ENCODE measurements at regions not wholly inside any gene's neighbourhood (a gene's known extent, or its start where the extent isn't known, plus 50 kb on each side); places are given as distances from the start of the nearest gene placed in this dataset.
"Not testable (repeated sequence)": the region's sequence is repeated elsewhere in the genome, so short reads cannot be mapped to it uniquely, and the experiment has no call there.

DNA sequence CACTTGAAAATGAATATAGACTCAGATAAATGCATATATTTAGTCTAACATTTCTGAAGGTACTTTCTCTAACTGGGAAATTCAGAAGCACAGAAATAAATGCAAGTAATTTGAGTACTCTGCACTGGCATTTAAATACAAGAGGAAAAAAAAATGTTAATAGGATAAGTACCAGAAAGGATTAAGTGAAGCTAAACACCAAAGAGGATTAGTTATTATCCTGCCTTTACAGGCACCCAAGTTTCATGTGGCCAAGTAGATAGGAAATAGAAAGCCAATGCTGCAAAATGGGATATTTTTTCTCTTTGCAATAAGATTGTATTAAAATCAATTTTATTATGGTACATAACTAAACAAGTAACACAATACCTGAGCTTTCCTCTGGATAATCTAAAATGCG is 762.5 kb downstream of the PCDH7 start:
- DNase-seq (ENCODE audit: low read depth): no peak

DNA sequence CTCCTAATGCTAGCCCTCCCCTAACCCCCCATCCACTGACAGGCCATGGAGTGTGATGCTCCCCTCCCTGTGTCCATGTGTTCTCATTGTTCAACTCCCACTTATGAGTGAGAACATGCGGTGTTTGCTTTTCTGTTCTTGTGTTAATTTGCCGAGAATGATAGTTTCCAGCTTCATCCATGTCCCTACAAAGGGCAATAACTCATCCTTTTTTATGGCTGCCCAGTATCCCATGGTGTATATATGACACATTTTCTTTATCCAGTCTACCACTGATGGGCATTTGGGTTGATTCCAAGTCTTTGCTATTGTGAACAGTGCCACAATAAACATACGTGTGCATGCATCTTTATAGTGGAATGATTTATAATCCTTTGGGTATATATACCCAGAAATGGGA is 779.0 kb downstream of the PCDH7 start:
- DNase-seq (ENCODE audit: low read depth): not testable (repeated sequence)

DNA sequence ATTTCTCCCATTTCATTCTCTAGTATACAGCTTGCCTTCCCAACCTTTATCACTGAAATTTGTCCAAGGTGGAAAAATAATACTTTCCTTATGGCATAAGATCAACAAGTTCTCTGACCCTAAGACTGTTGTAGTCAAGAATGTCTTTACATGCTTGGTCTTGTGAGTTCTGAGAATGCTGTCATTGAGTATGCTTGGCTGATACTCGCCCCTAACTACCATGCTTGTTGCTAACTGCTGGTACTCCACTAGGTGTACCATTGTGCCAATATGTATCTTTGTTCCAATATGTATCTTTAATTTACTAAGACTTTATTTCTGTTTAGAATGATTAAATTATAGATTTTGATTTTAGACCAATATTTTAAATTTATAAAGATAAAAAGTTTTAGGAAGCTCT is 796.4 kb downstream of the PCDH7 start:
- DNase-seq (ENCODE audit: low read depth): no peak

DNA sequence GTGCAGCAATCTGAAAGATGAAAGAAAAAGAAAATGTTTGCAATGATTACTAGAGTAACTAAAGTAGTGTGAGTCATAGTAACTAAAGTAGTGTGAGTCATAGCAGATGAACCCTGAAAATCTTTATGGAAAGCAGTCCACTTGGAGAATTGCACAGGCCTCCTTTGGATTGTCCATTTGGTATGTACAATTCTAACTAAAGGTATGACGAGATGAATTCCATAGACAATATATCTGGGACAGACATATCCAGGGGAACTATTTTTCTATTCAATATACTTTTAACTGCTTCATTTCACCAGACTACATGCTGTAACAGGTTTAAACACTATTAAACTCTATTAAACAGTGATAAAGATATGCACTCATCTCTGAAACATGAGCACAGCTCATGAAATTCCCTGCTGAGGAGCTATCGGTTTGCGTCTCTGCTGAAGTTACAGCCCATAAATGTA is 798.7 kb downstream of the PCDH7 start:
- DNase-seq (ENCODE audit: low read depth): peak; percentile 62

DNA sequence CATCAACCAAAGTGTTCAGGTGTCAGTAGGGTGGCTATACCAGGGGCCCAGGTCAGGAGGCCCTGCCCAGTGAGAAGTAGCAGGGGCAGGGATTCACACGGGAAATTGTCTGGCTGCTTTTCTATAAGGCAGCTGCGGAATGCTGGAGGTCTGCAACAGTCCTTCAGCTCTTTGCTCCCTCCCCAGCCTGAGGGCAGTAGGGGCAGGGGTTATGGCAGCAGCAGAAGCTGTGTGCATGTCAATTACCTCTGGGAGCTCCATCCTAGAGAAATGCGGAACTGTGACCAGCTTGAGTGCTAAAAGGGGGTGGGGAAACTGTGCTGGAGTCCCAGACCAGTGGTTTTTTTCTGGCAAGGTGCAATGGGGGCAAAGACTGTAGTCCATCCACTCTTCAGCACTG is 810.4 kb downstream of the PCDH7 start:
- no peak for DNase-seq (ENCODE audit: low read depth)

DNA sequence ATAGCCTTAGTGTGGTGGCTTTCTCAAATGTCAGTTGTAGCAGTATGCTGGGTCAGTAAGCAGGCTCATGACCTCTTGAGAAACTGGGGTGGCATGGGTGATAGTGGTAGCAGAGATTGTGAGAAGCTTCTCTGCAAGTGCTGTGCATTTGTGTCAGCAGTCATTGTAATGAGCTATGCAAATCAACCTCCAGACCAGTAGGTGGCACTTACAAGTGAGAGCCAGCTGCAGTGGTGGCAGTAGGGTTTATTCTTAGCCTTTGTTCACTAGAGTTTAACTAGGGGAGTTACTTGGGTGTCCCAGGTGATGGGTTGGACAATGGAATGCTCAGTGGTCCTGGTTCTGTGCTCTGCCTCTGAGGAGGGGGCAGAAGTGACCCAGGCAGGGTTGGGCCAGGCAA is 818.7 kb downstream of the PCDH7 start:
- DNase-seq (ENCODE audit: low read depth): no peak

DNA sequence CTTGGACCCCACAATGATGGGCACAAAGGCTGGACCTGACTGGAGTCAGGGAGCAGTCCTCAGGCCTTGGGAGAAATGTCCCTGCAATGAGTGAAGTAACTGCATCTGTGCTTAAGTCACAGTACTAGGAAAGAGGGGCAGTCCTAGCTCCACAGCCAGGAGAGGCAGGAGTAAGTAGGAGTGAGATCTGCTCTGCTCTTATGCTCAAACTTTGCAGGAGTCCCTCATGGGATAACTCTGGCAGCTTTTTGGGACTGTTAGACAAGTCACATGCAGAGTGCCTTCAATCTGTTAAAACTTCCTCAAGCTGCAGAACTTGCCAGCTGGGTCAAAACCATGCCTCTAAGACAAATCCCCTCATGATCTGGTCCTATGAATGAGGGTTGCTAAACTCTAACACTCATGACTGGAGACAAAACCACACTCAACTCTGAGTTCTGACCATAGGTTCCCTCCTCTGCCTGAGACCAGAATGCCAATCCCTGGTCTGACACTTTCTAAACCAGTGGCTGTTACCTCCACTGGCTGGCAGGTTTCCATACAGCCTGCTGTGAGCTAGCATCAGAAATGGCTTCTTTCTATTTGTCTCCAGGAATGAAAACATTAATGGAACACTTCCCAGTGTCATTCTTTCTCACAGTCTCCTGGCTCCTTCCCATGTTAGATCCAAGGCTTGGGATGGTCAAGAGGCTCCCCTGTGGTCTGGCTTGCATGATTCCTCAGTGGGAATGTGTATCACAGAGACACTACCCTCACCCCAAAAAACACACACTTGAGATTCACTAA is 819.3 kb downstream of the PCDH7 start:
- DNase-seq (ENCODE audit: low read depth): no peak

DNA sequence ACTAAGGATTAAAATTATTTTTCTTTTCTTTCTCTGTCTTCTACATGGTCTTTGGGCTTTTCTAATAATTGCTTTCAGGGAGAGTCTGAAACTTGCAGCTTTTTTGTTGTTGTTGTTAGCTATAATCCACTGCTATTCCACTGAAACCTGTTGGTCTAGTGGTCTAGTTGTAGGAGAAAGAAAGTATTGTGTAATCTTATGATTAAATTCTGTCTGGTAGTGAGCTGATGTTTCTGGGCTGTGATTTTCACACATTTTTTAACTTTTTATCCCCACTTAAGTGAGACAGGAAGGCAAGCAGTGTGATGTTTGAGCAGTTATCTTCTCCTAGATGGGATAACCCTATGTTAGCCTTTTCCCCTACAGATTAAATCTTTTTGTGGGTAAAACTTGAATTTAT is 825.2 kb downstream of the PCDH7 start:
- DNase-seq (ENCODE audit: low read depth): no peak

DNA sequence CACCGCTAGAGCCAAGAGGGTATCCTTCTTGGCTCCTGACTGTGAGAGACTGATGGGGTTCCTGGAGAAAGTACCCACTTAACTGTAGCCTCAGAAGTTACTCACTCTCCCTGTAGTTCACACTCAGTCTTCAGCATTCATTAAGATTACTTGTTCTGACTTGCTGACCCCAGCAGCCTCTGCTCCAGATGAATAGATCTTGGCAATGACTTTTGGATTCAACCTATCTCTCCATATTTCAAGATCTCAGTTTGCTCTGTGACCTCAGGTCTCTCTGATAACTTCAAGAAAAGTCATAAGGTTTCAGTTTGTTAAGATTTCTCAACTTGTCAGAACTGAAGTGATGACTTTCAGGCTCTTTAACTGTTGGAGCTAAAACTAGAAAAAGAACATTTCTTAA is 825.6 kb downstream of the PCDH7 start:
- DNase-seq (ENCODE audit: low read depth): no peak

DNA sequence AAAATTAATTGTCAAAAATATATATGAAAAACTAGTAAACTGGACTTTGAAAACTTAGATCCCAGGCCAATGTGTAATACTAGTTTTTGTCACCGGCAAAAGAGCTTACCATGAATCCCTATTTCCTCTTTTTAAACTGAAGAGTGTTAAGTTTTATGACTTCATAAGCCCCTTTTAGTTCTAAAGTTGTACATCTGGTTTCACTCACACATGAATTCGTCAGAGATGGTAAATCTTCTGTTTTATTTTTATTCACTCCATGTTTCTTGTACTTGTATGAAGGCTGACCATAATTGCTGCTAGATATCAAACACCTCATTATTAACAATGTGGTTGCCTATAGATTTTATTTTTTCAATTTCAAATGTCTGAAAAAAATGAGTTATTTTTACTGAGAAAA is 827.9 kb downstream of the PCDH7 start:
- no peak for DNase-seq (ENCODE audit: low read depth)

DNA sequence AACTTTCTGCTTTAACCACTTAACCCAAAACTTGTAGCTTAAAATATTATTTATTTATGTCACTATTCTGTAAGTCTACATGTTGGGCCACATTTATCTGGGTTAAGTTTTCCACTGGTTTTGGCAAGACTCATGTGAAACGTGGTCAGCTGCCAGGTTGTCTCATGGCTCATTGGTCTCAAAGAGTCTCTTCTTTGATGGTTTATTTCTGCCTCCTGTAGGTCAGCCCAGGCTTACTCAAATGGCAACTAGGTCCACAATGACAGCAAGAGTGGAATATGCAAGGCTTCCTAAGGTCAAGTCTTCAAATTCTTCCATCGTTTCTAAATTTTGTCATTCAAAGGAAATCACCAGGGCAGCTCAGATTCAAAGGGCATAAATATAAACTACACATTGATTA is 828.7 kb downstream of the PCDH7 start:
- DNase-seq (ENCODE audit: low read depth): no peak

DNA sequence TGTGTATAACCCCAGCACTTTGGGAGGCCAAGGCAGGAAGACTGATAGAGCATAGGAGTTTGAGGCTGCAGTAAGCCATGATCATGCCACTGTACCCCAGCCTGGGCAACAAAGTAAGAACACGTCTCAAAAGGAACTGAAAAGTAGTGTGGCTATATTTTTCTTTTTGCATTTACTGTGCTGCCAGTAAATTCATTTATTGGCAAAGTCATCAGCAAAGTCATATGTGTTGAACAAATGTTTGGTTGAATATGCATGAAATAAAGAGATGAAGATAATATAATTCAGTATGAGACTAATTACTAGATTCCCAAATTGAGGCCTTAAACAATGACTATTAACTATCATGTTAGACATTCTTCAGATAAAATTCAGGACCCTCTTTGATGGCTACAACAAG is 829.1 kb downstream of the PCDH7 start:
- no peak for DNase-seq (ENCODE audit: low read depth)

DNA sequence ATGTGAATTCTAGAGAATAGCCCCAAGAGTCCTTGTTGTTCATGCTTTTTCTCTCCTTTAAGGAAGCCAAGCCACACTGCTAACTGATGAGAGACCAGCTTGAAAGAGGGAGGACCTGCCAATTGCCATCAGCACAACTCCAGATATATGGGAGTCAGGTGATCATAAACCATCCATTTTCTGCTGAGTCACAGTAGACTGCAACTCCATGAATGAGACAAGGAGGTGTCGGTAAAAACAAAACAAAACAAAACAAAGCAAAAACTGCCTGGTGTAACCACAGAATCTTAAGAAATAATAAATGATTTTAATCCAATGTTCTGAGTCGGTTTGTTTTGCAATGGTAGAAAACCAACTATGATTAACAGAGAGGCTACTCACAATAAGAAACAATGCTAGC is 837.3 kb downstream of the PCDH7 start:
- no peak for DNase-seq (ENCODE audit: low read depth)

DNA sequence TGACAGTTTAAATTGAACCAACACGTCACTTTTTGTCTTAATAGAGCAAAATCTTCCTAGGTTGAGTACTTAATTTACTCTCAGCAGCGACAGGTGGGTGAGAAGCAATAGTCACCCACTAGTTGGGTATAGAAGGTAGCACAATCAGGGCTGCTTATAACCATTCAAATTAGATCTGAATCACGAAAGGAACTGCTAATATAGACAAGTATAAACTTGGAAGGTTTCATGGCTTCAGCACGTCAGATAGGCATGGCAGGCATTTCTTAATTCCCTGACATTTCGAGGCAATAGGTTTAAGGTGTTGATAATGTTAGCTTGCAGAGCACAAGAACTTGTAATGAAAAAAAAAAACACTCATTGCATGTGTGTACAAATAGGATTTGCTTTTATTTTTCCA is 853.4 kb downstream of the PCDH7 start:
- DNase-seq (ENCODE audit: low read depth): no peak

DNA sequence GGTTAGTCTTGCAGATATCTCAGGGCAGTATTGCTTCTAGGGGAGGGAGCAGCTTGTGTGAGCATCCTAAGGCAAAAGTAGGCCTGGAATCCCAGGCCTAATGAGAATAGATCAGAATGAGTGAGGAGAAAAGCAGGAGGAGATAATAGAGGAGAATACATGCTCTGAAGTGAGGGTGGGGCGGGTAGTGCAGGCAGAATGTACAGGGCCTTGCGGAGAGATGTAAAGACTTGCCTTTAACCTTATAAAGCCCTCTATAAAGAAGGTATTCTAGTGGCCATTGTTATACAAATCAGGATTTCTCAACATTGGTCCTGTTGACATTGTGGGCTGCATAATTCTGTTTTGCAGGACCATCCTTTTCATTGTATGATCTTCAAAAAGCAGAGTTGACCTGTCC is 855.3 kb downstream of the PCDH7 start:
- no peak for DNase-seq (ENCODE audit: low read depth)

DNA sequence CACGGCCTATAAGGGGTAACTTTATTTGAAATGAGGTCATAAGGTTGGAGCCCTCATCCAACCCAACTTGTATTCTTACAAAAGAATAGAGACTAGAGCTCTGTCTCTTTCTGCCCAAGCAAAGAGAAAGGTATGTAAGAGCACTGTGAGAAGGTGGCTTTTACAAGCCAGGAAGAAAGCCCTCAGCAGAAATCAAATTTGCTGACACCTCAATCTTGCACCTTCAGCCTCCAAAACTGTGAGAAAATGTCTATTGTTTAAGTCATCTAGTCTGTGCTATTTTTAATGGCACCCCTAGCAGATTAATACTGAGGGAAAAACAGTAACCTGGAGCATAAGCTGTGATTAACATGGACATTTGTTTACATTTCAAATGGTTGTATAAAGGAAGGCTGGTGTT is 860.7 kb downstream of the PCDH7 start:
- no peak for DNase-seq (ENCODE audit: low read depth)

DNA sequence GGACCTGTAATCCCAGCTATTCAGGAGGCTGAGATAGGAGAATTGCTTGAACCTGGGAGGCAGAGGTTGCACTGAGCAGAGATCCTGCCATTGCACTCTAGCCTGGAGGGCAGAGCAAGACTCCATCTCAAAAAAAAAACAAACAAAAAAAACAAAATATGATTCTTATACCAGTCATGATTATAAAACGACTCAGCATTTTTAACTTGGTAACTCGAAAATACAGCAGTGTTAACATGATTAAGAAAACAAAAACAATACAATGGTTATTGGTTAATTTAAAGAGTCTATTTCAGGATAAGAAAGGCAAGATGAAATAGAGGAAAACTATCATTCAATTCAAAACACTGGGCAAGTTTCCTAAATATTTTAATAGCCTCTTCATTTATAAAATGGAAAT is 865.3 kb downstream of the PCDH7 start:
- no peak for DNase-seq (ENCODE audit: low read depth)

DNA sequence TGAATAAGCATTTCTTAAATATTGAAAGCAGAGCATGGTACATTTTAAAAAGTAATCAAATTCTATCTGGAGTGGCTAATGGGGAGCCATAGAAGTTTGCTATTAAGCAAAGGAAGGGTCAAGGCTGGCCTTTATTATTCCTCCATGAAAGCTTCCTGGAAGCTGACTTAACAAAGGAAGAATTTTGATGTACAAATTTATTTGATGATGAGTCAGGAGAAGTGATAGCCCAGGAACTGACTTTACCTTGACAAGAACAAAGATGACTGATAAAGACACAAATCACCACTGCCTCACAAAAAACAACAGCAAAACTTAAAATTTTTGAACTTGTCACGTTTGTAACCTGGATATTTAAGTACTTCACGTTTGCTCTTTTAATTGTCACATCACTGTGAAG is 872.1 kb downstream of the PCDH7 start:
- DNase-seq (ENCODE audit: low read depth): peak; percentile 24

DNA sequence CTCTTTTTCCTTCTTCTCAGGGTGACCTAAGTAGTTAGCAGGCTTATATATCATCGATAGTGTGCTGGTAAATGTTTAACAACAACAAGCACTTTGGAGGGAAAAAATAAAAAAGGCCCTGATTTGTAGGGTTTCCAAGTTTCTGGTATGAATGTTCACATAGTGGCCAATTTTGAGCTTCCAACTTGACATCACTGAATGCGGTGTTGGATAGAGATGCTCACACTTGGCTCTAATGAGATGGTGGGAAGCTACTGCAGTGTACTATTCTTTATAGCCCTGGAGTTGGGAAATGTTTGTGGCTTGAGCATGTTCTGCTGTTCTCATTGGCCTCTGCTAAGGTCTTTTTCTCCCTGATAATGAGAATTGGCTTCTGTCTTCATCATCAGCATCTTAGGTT is 875.3 kb downstream of the PCDH7 start:
- no peak for DNase-seq (ENCODE audit: low read depth)

DNA sequence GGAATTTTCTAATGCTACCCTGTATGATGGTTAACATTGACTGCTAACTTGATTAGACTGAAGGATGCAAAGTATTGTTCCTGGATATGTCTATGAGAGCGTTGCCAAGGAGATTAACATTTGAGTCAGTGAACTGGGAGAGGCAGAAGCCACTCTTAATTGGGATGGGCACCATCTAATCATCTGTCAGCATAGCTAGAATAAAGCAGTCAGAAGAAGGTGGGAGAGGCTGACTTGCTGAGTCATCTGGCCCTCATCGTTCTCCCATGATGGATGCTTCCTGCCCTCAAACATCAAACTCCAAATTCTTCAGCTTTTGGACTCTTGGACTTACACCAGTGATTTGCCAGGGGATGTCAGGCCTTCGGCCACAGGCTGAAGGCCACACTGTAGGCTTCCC is 878.5 kb downstream of the PCDH7 start:
- DNase-seq (ENCODE audit: low read depth): no peak

DNA sequence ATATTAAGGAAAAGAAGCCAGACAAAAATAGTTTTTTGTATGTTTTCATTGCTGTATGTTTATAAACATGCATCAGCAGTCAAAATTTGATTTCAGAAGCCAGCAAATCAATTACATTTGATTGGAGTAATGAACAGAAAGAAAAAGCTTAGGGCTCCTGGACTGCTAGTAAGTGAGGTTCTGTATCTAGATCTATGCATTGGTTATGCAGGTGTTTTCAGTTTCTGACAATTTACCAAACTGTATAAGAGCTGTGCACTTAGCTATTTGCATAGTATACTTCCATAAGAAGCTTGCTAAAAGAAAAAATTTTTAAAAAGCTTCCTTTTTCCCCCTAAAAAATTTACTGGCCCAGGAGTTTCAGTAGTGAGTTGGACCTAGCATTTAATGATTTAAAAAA is 881.6 kb downstream of the PCDH7 start:
- no peak for DNase-seq (ENCODE audit: low read depth)

DNA sequence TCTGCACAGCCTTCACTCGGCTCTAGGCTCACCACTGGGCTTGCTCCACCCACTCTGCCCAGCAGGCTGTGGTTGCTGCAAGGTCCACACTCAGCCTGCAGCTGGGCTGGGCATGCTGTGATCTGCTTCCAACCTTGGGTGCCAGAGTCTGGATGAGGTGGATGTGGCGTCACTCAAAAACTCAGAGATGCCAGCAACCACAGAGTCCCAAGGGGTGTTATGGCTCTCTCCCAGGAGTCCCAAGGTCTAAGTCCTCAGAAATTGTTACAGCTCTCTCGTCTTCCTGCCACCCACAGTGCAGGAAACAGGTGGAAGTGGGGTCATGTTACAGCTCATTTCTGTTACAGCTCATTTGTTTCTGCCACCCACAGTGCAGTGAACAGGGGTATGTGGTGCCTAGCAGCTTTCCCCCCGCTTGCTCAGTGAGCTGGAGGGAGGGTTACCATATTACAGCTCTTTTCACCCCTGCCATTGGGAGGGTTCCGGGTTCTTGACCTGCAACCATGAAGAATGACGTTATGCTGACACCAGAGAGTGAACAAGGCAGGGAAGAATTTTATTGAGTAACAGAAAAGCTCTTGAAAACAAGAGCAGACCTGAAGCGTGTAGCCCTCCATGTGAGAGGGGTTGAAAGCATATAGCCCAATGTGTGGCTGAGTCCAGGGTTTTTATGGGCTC is 893.9 kb downstream of the PCDH7 start:
- DNase-seq (ENCODE audit: low read depth): peak; percentile 21

DNA sequence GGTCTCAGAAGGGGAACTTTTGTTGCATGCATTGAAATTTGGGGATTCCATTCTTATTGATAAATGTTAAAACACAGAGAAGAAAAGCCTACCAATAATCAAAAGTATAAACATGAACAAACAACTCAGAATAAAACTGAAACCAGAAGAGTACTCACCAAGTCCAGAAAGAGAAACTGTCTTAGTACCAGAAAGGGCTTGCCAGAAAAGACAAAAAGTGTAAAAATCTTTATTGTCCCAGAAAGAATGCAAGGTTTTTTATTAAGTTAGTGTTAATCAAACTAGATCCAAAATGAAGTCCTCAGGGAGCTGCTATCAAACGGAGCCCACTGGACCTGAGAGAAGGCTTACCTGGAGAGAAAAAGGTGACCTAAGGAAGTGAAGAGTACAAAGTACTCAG is 897.5 kb downstream of the PCDH7 start:
- DNase-seq (ENCODE audit: low read depth): no peak

DNA sequence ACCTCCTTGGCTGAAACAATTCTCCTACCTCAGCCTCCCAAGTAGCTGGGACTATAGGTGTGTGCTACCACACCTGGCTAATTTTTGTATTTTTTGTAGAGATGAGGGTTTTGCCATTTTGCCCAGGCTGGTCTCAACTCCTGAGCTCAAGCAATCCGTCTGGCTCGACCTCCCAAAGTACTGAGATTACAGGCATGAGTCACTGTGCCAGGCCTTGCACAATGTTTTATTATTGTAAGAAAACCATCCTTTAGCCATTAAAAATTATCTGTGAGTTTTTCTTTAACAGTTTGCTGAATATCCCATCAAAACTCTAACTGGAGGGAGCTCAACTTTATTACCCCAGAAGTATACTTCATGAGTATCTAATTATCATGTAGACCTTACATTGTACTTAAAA is 900.3 kb downstream of the PCDH7 start:
- peak; percentile 15 for DNase-seq (ENCODE audit: low read depth)
